GM23338 (cell line): ENCODE measurements at regions not wholly inside any gene's neighbourhood (a gene's known extent, or its start where the extent isn't known, plus 50 kb on each side); places are given as distances from the start of the nearest gene placed in this dataset.

Experiments
- CREB1 ChIP-seq: fragments of 250-450 bp; sonication (Bioruptor Pico); IDR thresholded peaks from 2 replicates; pipeline ENCODE4 v1.5.0; 2020; ENCODE audit warnings: low read depth, mild to moderate bottlenecking, moderate library complexity
- CTCF ChIP-seq, 2 experiments: fragments of 200-600 bp in 1 of 2; sonication (generic) in 1 of 2; conservative IDR thresholded peaks; 2 replicates each; pipeline versions ENCODE4 v1.5.1 to v1.6.1; 2016 to 2017; ENCODE audit warnings: antibody characterized with exemption in 2 of 2, low read depth in 2 of 2, mild to moderate bottlenecking in 2 of 2, moderate library complexity in 1 of 2
- EZH2 ChIP-seq: fragments of 200-600 bp; sonication (generic); IDR thresholded peaks from one replicate; pipeline ENCODE4 v1.8.0; 2017; ENCODE audit warnings: antibody characterized with exemption, mild to moderate bottlenecking, low read depth; ENCODE audit not compliant: unreplicated experiment
- EZH2phosphoT487 ChIP-seq: fragments of 200-600 bp; sonication (generic); IDR thresholded peaks from one replicate; pipeline ENCODE4 v1.8.1; 2018; ENCODE audit warnings: antibody characterized with exemption; ENCODE audit not compliant: unreplicated experiment
- POLR2AphosphoS5 ChIP-seq: IDR thresholded peaks from 2 replicates; pipeline ENCODE4 v1.6.1; 2016; ENCODE audit warnings: antibody characterized with exemption, low read depth
- REST ChIP-seq: IDR thresholded peaks from one replicate; pipeline ENCODE4 v1.6.1; 2018; ENCODE audit warnings: antibody characterized with exemption; ENCODE audit not compliant: unreplicated experiment
- ZNF331 ChIP-seq: fragments of 250-450 bp; sonication (Bioruptor Pico); IDR thresholded peaks from 2 replicates; pipeline ENCODE4 v1.5.0; 2020; ENCODE audit warnings: low read depth, mild to moderate bottlenecking, moderate library complexity

GRCh38 chr1:147051136-147051535 lies 113.0 kb downstream of the NBPF12 start:
- TF ChIP-seq REST = no peak
- no peak for TF ChIP-seq EZH2phosphoT487
- no peak for TF ChIP-seq EZH2
- no peak for TF ChIP-seq POLR2AphosphoS5
- no peak for TF ChIP-seq CTCF (conservative IDR thresholded peaks at IDR 0.05; ENCODE audit: low read depth in 2 of 2)
- no peak for TF ChIP-seq CREB1
- no peak for TF ChIP-seq ZNF331 (CRISPR knock-in tag)
